Neural cell (in vitro differentiated cells): ENCODE measurements at regions not wholly inside any gene's neighbourhood (a gene's known extent, or its start where the extent isn't known, plus 50 kb on each side); places are given as distances from the start of the nearest gene placed in this dataset.

ENCODE experiments used
- H2AFZ ChIP-seq: fragments of 200-600, 300-800 bp; sonication (generic), shearing (Covaris generic); 2 replicates; pipeline ENCODE4 v1.6.0; 2014; ENCODE audit warnings: low read depth, mild to moderate bottlenecking, antibody characterized with exemption, low read length, moderate library complexity
- H3F3A ChIP-seq: fragments of 200-600 bp; shearing (Covaris generic); 2 replicates; pipeline ENCODE4 v1.6.1; 2016; ENCODE audit warnings: mild to moderate bottlenecking, moderate library complexity, mixed read lengths, antibody characterized with exemption, low read length; ENCODE audit not compliant: insufficient read depth, poor library complexity, severe bottlenecking
- H3K27ac ChIP-seq: fragments of 200-600, 300-800 bp; sonication (generic), shearing (Covaris generic); 2 replicates; pipeline ENCODE4 v1.5.1; 2014; ENCODE audit warnings: mild to moderate bottlenecking, low read length, moderate library complexity
- H3K27me3 ChIP-seq: fragments of 300-800, 200-600 bp; sonication (generic), shearing (Covaris generic); 2 replicates; pipeline ENCODE4 v1.6.0; 2014; ENCODE audit warnings: mild to moderate bottlenecking, low read depth, low read length, moderate library complexity; ENCODE audit not compliant: insufficient read depth
- H3K36me3 ChIP-seq: fragments of 300-800, 200-600 bp; sonication (generic), shearing (Covaris generic); 2 replicates; pipeline ENCODE4 v1.5.1; 2014; ENCODE audit warnings: mild to moderate bottlenecking, antibody characterized with exemption, low read length, moderate library complexity; ENCODE audit not compliant: insufficient read depth
- H3K4me2 ChIP-seq: fragments of 300-800, 200-600 bp; sonication (generic), shearing (Covaris generic); 2 replicates; pipeline ENCODE4 v1.6.0; 2014; ENCODE audit warnings: mild to moderate bottlenecking, low read length
- H3K4me3 ChIP-seq: fragments of 300-800, 200-600 bp; sonication (generic), shearing (Covaris generic); 2 replicates; pipeline ENCODE4 v1.5.1; 2014; ENCODE audit warnings: mild to moderate bottlenecking, low read length, moderate library complexity
- H3K79me2 ChIP-seq: fragments of 200-600 bp; shearing (Covaris generic); replicated peaks from 2 replicates; pipeline ENCODE4 v1.6.0; 2014; ENCODE audit warnings: mild to moderate bottlenecking, low read length, moderate library complexity; ENCODE audit not compliant: insufficient read depth
- H3K9ac ChIP-seq: fragments of 300-800, 200-600 bp; sonication (generic), shearing (Covaris generic); 2 replicates; pipeline ENCODE4 v1.6.1; 2016; ENCODE audit warnings: mild to moderate bottlenecking, low read length, mixed read lengths
- H3K9me2 ChIP-seq: fragments of 200-600 bp; shearing (Covaris generic); 2 replicates; pipeline ENCODE4 v1.6.1; 2016; ENCODE audit warnings: mild to moderate bottlenecking, low read length, mixed read lengths; ENCODE audit not compliant: insufficient read depth
- H3K9me3 ChIP-seq: fragments of 200-600, 300-800 bp; sonication (generic), shearing (Covaris generic); 2 replicates; pipeline ENCODE4 v1.6.1; 2016; ENCODE audit warnings: mild to moderate bottlenecking, mixed run types, low read length, moderate library complexity, mixed read lengths
- H4K20me1 ChIP-seq: fragments of 200-600 bp; shearing (Covaris generic); 2 replicates; pipeline ENCODE4 v1.6.1; 2016; ENCODE audit warnings: mild to moderate bottlenecking, mixed run types; ENCODE audit not compliant: insufficient read depth
- CTCF ChIP-seq: fragments of 450-650 bp; IDR thresholded peaks from 2 replicates; pipeline ENCODE4 v1.5.1; 2014; ENCODE audit warnings: antibody characterized with exemption, mild to moderate bottlenecking, moderate library complexity; ENCODE audit not compliant: poor library complexity, severe bottlenecking
- EP300 ChIP-seq: fragments of 450-650 bp; conservative IDR thresholded peaks from 2 replicates; pipeline ENCODE4 v1.6.1; 2014; ENCODE audit warnings: antibody characterized with exemption, mild to moderate bottlenecking, moderate library complexity; ENCODE audit not compliant: poor library complexity, severe bottlenecking
- EZH2 ChIP-seq: fragments of 200-600, 300-800 bp; shearing (Covaris generic), sonication (generic); IDR thresholded peaks from 2 replicates; pipeline ENCODE4 v1.6.1; 2014; ENCODE audit warnings: antibody characterized with exemption, low read length, borderline replicate concordance, mild to moderate bottlenecking; ENCODE audit not compliant: insufficient read depth, poor library complexity, severe bottlenecking
- MXI1 ChIP-seq: fragments of 450-650 bp; conservative IDR thresholded peaks from 2 replicates; pipeline ENCODE4 v1.6.1; 2014; ENCODE audit warnings: antibody characterized with exemption, mild to moderate bottlenecking; ENCODE audit not compliant: poor library complexity, severe bottlenecking
- POLR2AphosphoS5 ChIP-seq: IDR thresholded peaks from 2 replicates; pipeline ENCODE4 v1.6.1; 2012
- RAD21 ChIP-seq: fragments of 450-650 bp; conservative IDR thresholded peaks from 2 replicates; pipeline ENCODE4 v1.6.1; 2014; ENCODE audit warnings: antibody characterized with exemption, mild to moderate bottlenecking, moderate library complexity
- REST ChIP-seq: IDR thresholded peaks from 2 replicates; pipeline ENCODE4 v1.6.1; 2012; ENCODE audit warnings: borderline replicate concordance
- SMC3 ChIP-seq: fragments of 450-650 bp; conservative IDR thresholded peaks from 2 replicates; pipeline ENCODE4 v1.6.1; 2014; ENCODE audit warnings: antibody characterized with exemption, mild to moderate bottlenecking, moderate library complexity; ENCODE audit not compliant: poor library complexity
- TAF1 ChIP-seq: IDR thresholded peaks from 2 replicates; pipeline ENCODE4 v1.6.1; 2012; ENCODE audit warnings: low read depth

GRCh38 chr12:77342253-77342652 is 276.9 kb upstream of the E2F7 start:
- Histone ChIP-seq H3K9me3 (no peaks in the 10 kb centered on the region), H3K4me3 (no peak overlapping the region), H3K4me2 (no peak overlapping the region), H3K36me3 (no peaks in the 10 kb centered on the region), H3K27me3 (no peaks in the 10 kb centered on the region), H3K79me2 (peaks cover 23% of the 10 kb centered on the region), H3K27ac (no peak overlapping the region), H3K9ac (no peak overlapping the region), H3K9me2 (no peaks in the 10 kb centered on the region), H3F3A (no peaks in the 10 kb centered on the region), H2AFZ (no peak overlapping the region), H4K20me1 (peaks cover 4% of the 10 kb centered on the region)
- TF ChIP-seq RAD21 (no peak), MXI1 (no peak), EZH2 (no peak), REST (no peak), SMC3 (no peak), EP300 (no peak), CTCF (no peak), POLR2AphosphoS5 (no peak), TAF1 (no peak)

GRCh38 chr12:77339610-77340009 is 274.2 kb upstream of the E2F7 start:
- no peak overlapping the region for H3K27ac ChIP-seq
- H3K4me2 ChIP-seq, result no peak overlapping the region
- TF ChIP-seq MXI1 (no peak), TAF1 (no peak), SMC3 (no peak)
- no peaks in the 10 kb centered on the region for H3K9me3 ChIP-seq
- H3K27me3 ChIP-seq, result no peaks in the 10 kb centered on the region
- H3K36me3 ChIP-seq, result no peaks in the 10 kb centered on the region
- H3F3A ChIP-seq, result no peaks in the 10 kb centered on the region
- peaks cover 4% of the 10 kb centered on the region for H4K20me1 ChIP-seq
- no peak overlapping the region for H3K4me3 ChIP-seq
- H3K9me2 ChIP-seq, result no peaks in the 10 kb centered on the region
- H3K9ac ChIP-seq, result no peak overlapping the region
- H3K79me2 ChIP-seq, result peaks cover 18% of the 10 kb centered on the region
- H2AFZ ChIP-seq, result no peak overlapping the region

GRCh38 chr12:77337362-77337761 is 272.0 kb upstream of the E2F7 start:
- Histone ChIP-seq H3K9me3 (no peaks in the 10 kb centered on the region), H3K4me3 (no peak overlapping the region), H3K27me3 (no peaks in the 10 kb centered on the region), H3K36me3 (no peaks in the 10 kb centered on the region), H4K20me1 (no peaks in the 10 kb centered on the region), H3F3A (no peaks in the 10 kb centered on the region), H2AFZ (no peak overlapping the region), H3K9me2 (no peaks in the 10 kb centered on the region), H3K27ac (no peak overlapping the region), H3K79me2 (peaks cover 22% of the 10 kb centered on the region), H3K4me2 (no peak overlapping the region), H3K9ac (no peak overlapping the region)
- TF ChIP-seq EP300 (no peak), CTCF (no peak), POLR2AphosphoS5 (no peak), REST (no peak), SMC3 (no peak), MXI1 (no peak), TAF1 (no peak), EZH2 (no peak)
